ENCODE measurements at regions not wholly inside any gene's neighbourhood (a gene's known extent, or its start where the extent isn't known, plus 50 kb on each side); places are given as distances from the start of the nearest gene placed in this dataset.

GRCh38 chr4:140316799-140317198 lies 56.6 kb upstream of the SCOC start:
- no peak for DNase-seq (ENCODE audit: low spot score)

DNA sequence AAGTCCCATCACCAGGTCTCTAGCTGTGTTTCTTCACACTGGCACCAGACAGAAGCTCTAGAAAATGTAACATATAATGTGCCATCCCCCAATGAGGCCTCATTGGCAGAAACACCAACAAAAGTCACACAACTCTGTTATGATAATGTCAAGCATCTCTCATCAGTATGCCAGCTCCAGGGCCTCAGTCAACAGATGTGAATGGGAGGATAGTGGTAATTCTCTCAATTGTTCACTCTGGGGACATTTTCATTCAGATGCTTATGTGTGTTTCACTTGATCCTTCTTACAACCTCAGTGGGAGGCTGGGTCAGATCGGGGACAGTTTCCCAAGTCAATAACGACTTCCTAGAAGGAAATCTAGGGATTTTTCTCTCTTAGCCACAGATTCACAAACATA lies 57.5 kb upstream of the SCOC start:
- no peak for DNase-seq (ENCODE audit: low spot score)

DNA sequence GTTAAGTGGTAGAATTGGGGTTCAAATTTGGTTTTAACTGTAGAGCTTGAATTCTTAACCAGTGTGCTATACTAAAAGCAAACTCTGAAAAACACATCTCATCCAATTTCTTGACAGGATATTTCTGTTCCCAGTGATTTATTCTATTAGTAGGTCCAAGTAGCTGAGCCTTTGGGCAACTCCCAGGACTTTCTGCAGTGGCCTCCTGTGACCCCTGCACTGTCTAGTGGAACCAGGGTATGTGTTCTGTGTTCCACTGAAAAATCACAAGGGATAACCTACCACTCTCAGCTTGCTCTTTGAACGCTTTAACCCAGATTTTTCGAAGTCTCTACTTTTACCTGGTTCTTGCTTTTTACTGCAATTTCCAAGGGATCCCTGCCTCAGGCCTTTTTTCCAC lies 58.0 kb upstream of the SCOC start:
- no peak for DNase-seq (ENCODE audit: low spot score)

DNA sequence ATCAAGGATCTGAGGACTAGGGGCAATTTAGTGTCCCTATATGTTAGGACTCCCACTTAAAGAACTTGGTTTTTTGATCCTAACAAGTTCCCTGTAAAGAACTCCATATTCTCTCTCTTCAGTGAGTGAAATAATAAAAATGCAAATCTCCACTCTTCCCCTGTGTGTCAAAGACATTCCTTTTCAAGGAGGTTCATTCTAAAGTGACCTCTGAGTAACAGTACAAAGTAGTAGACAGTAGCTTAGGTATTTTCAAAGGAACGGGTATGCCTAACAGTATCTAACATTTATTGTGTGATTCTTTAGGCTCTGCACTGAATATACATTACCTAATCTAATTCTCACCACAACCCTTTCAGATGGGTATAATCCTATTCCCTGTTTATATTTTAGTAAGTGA lies 58.4 kb upstream of the SCOC start:
- DNase-seq (ENCODE audit: low spot score), result no peak

GRCh38 chr4:140312100-140312499 lies 61.3 kb upstream of the SCOC start:
- no peak for DNase-seq (ENCODE audit: low spot score)

DNA sequence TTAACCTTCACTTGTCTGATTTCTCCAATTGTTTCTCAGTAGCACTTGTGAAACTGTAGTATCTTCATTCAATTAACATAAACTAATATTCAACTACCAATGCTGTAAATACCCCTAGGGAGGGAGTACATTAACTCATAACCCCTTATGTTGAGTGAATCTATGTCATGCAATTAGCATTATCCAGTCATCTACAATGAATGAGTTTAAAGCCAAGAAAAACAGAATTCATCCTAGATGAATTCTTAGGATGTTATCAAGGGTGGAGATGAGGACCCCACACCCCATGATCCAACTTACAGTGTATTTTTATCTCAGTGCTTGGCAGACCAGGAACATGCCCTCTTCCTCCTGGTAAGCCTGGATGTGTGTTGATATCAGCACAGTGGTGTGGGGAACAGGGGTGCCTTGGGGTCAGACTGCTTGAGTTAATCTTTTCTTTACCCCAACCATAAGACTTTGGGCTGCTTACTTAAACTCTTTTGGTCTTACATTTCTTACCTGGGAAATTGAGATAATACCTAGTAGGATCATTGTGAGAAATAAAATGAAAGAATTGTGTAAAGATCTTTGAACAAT lies 62.1 kb upstream of the SCOC start:
- no peak for DNase-seq (ENCODE audit: low spot score)

- peak; percentile 17 for DNase-seq (ENCODE audit: low spot score)
These were observed 64.1 kb upstream of the SCOC start for GRCh38 chr4:140309124-140309870.

DNA sequence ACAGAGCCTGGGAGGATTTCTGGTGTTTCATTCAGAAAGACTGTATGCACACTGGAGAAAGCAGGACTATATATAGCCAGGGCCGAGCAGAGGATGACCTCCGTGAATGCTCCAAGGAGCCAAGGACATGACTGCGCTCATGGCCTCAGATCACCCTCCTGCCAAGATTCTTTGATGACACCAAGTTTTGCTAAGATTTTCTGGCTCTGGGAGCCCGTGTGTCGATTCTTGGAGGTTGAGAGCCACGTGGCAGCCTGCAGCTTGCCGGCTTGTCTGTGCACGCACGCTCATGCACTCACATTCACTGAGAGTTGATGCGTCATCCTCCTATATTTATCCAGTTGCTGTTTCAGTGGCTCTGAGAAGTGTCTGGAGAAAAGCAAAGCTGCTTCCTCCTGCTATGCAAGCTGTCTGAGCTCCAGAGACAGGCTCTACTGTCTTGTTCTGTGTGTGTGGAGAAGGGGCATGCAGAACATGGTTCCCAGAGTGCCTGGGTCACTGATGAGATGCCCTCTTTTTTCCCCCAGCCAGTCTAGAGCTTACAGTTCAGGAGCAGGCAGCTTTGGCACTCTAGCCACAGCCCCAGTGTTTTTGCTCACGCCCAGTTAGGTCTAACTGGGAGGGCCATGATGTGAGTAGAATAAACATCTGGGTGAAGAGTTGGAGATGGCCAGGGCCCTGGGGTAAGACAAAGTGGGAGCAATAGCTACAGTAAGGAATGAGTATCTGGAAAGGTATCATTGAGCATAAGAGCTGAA lies 64.9 kb upstream of the SCOC start:
- peak; percentile 85 for DNase-seq (ENCODE audit: low spot score)

DNA sequence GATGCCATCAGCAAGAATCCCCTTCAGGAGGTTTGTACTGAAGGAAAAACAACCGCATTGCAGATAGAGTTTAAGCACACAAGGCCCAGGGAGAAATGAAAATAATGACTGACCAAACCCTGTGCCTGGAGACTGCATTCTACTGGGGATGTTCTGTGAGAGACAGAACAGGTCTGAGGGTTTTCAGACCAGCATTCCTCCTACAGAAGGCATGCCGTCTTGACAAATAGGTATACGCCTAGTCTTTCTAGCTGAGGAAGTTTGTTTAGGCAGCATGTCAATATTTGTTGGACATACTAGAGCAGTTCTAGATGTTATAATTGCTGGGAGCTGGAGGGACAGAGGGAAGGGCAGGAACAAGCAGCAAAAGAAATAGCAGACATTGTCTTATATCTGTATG lies 68.4 kb upstream of the SCOC start:
- no peak for DNase-seq (ENCODE audit: low spot score)

- no peak for DNase-seq (ENCODE audit: low spot score)
These were observed 69.1 kb upstream of the SCOC start for GRCh38 chr4:140304346-140304745.

- DNase-seq (ENCODE audit: low spot score), result no peak
These were observed 71.1 kb upstream of the SCOC start for GRCh38 chr4:140302151-140302859.

GRCh38 chr4:140300271-140300970 lies 73.0 kb upstream of the SCOC start:
- DNase-seq (ENCODE audit: low spot score), result peak; percentile 61

DNA sequence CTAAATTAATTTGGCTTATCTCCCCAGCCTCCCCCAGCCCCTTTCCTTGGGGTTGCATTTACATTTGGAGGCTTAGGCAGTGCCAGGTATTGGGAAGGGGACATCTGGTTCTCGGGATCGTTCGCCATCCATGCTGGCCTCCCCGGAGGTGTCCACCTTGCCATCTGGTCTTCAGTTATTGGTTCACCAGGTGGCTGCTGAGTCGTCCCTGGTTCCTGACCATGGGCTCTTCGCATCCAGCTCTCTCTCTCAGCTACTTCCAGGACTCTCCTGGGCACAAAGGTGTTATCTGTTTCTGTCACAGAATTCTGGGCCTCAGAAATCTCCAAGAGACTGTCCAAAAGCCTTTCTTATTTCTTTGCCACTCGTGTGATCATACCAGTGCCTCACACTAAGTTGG lies 75.4 kb upstream of the SCOC start:
- no peak for DNase-seq (ENCODE audit: low spot score)

GRCh38 chr4:140297221-140297570 lies 76.2 kb upstream of the SCOC start:
- no peak for DNase-seq (ENCODE audit: low spot score)

DNA sequence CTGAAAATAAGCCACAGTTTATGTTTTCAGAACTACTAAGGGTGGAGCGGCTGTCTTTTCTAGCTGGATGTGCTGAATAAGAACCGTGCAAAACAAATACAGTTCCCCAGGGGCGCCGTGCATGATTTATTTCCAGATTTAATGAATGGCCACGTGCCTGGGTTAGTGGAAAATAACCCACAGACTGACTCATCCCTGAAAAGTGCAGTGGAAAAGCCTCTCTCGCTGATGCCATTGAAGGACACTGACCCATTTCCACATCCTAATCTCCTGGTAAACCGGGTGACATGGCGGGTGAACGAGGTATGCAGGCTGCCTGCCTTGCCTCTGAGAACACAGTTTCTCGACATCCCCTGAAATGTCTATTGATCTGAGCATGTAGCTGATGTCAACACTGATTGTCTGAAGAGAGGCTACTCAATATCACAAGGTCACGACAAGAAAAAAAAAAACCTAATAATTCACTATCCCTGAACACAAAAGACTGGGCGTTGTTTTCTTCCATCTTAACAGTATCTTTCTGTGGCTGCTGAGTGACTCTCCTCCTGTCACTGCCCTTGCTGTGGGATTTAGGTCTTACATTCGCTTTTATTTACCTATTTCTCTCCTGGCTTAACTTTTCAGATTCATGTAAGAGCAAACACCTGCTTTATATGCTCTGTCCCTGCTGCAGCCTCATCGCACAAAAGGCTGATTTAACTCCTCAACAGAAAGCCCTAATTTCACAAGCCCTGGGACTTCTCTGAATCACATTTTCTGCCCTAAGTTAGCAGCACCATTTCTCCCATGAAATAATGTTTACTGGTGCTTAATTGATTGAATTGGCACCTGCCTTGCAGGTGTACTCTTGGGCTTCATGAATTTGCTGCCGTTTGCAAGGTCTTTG lies 76.9 kb upstream of the SCOC start:
- DNase-seq (ENCODE audit: low spot score), result peak; percentile 77

DNA sequence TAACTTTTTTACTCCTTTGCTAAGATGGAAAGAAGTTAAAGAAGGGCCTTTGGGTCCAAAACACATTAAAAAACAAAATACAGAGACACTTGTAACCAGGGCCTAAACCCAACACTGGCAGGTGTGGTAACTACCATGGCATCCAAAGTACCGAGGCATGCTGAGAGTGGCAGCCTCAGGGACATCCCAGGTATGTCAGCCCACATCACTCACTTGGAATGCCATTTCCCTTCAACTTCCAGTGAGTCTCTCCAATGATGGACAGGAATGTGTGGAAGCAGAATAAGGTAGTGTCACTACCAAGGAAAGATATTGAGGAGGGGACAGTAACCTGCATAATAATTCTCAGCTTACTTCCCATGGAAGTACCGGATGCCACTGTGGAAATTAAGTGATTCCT lies 79.5 kb upstream of the SCOC start:
- DNase-seq (ENCODE audit: low spot score), result no peak

DNA sequence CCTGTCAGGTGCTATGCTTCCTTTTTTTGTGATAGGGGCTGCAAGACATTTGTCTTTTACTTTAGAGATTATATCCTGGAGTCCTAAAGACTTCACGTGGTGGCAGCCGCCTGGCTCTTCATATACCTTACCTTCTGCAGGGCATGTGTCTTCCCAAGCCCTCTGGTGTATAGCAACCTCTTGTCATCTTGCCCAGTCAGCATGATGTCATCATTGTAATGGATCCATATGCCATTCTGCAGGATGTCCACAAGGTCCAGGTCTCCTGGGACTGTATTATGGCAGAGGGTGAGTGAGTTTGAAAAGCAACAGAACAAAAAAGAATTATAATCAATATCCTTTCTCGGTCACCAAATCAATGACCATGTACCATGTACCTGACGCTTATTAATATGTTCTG lies 82.2 kb upstream of the SCOC start:
- no peak for DNase-seq (ENCODE audit: low spot score)

GRCh38 chr4:140289486-140289885 lies 84.0 kb upstream of the SCOC start:
- DNase-seq (ENCODE audit: low spot score), result no peak

DNA sequence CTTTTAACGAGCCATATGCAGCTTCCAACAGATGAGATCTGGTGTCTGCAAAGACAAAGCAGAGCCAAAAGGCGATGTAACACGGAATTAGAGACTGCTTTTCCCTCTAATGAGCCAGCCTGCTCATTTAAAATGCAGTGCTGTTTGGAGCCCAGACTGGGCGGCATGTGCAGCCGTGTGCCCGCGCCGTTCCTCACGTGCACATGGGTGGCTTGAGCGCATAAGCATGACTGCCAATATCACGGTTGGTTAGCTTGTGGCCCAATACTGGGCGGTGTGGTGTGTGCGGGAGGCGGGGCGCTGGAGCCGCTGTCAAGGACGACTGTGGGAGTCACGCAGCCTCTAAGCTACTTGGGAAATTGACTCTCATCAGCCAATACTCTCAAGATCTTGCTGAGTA lies 87.0 kb upstream of the SCOC start:
- DNase-seq (ENCODE audit: low spot score), result no peak

GRCh38 chr4:140284456-140284855 lies 89.0 kb upstream of the SCOC start:
- no peak for DNase-seq (ENCODE audit: low spot score)

Measured in AG08396 (cell line).